T-helper 2 cell treated with Interferon-gamma antibody and Interleukin-4, amounts not matched to agents 100 ng/mL and 5 ng/mL, for 36 hours (primary cell): ENCODE measurements at regions not wholly inside any gene's neighbourhood (a gene's known extent, or its start where the extent isn't known, plus 50 kb on each side); places are given as distances from the start of the nearest gene placed in this dataset.
"Not testable (repeated sequence)": the region's sequence is repeated elsewhere in the genome, so short reads cannot be mapped to it uniquely, and the experiment has no call there.

Experiments used
- intact Hi-C: fragments of 100-400 bp; cut with micrococcal nuclease; formaldehyde crosslinking; loops from one replicate; pipeline ENCODE4 v1.15.1; 2023

GRCh38 chr3:25895031-25895430, 105.1 kb downstream of the OXSM start:
- intact Hi-C loops = no loop called here

GRCh38 chr3:25895443-25895842, 105.6 kb downstream of the OXSM start:
- intact Hi-C loops = no loop called here

GRCh38 chr3:25897019-25897418, 107.1 kb downstream of the OXSM start:
- intact Hi-C loops = no loop called here

- intact Hi-C loops = no loop called here
Observed at GRCh38 chr3:25899352-25900101, 109.6 kb downstream of the OXSM start.

GRCh38 chr3:25900161-25900560, 110.3 kb downstream of the OXSM start:
- intact Hi-C loops = no loop called here

GRCh38 chr3:25901796-25902195, 111.9 kb downstream of the OXSM start:
- intact Hi-C loops = no loop called here

GRCh38 chr3:25902586-25902985, 112.7 kb downstream of the OXSM start:
- intact Hi-C loops = no loop called here

- intact Hi-C loops = no loop called here
Observed at GRCh38 chr3:25903371-25904129, 113.7 kb downstream of the OXSM start.

GRCh38 chr3:25904206-25904605, 114.3 kb downstream of the OXSM start:
- intact Hi-C loops = no loop called here

GRCh38 chr3:25906132-25906906, 116.4 kb downstream of the OXSM start:
- intact Hi-C loops = no loop called here

GRCh38 chr3:25907081-25907480, 117.2 kb downstream of the OXSM start:
- intact Hi-C loops = no loop called here

- intact Hi-C loops = no loop called here
Observed at GRCh38 chr3:25910105-25910504, 120.2 kb downstream of the OXSM start.

GRCh38 chr3:25910997-25911396, 121.1 kb downstream of the OXSM start:
- intact Hi-C loops = loop anchor here (1.0 kb wide), 1 partner anchor 263 kb away; no protein-coding TSS in a partner anchor

GRCh38 chr3:25911525-25912295, 121.8 kb downstream of the OXSM start:
- intact Hi-C loops = loop anchor here (1.0 kb wide), 1 partner anchor 263 kb away; no protein-coding TSS in a partner anchor

- intact Hi-C loops = no loop called here
Observed at GRCh38 chr3:25913179-25913578, 123.3 kb downstream of the OXSM start.

GRCh38 chr3:25915673-25916072, 125.8 kb downstream of the OXSM start:
- intact Hi-C loops = no loop called here

GRCh38 chr3:25916321-25916720, 126.4 kb downstream of the OXSM start:
- intact Hi-C loops = no loop called here

GRCh38 chr3:25931967-25932366, 142.1 kb downstream of the OXSM start:
- intact Hi-C loops = not testable (repeated sequence)

- intact Hi-C loops = no loop called here
Observed at GRCh38 chr3:25938566-25939325, 148.9 kb downstream of the OXSM start.

GRCh38 chr3:25940935-25941334, 151.0 kb downstream of the OXSM start:
- intact Hi-C loops = no loop called here
